ENCODE measurements at regions not wholly inside any gene's neighbourhood (a gene's known extent, or its start where the extent isn't known, plus 50 kb on each side); places are given as distances from the start of the nearest gene placed in this dataset.

DNA sequence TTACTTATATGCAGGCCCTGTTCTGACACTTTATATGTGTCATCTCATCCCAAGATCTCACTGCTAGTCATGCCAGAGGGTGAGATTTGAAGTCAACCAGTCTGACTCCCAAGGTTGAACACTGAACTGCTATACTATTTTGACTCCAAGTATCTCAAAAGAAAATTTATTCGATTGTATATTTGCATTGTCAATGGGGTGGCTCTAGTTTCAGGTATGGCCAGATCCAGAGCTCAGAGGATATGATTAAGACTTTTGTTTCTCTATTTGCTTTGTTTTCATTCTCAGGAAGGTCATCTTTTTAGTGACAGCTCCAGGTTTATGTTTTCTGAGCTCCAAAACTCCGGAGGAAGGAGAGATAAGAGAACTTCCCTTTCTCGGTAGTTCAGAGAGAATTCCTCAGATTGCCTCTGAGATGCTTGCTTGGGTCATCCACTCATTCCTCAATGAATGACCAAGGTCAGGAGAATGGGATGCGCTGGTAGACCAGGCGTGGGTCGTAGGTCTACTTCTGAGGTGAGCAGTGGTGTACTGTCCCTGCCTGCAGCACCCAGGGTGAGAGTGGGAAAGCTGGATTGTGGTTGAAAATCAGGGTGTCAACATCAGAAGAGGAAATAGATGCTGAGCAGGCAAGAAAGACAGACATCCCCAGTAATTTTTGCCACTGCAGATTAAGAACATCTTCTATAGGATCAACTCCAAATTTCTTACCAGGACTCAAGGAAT is 99.3 kb downstream of the PFDN4 start:
- Histone ChIP-seq H4K91ac (replicated peaks; ENCODE audit: insufficient read length, low read length) (no peak overlapping the region), H2AFZ (ENCODE audit: low read length) (no peak overlapping the region), H2BK120ac (replicated peaks; ENCODE audit: low read depth, low read length) (no peak overlapping the region), H4K20me1 (replicated peaks in 1 of 2; ENCODE audit: control insufficient read depth in 1 of 2, insufficient read depth in 2 of 2, low read length in 2 of 2) (no peaks in the 10 kb centered on the region), H3K18ac (ENCODE audit: extremely low read depth, low read length) (peak overlapping the region; percentile 56; the same call in 1 of the 2 replicates), H3K79me2 (ENCODE audit: control insufficient read depth in 1 of 2, insufficient read depth in 2 of 2, low read length in 2 of 2) (no peaks in the 10 kb centered on the region), H3K79me1 (ENCODE audit: low read depth, low read length) (no peaks in the 10 kb centered on the region), H3K4ac (replicated peaks; ENCODE audit: insufficient read length, low read depth, low read length) (no peak overlapping the region), H3K9ac (replicated peaks in 1 of 4; ENCODE audit: extremely low read depth in 1 of 4, low read depth in 3 of 4, low read length in 3 of 4) (no peak overlapping the region), H4K5ac (ENCODE audit: insufficient read length, low read depth, low read length) (no peak overlapping the region), H3K4me1 (replicated peaks in 1 of 4; ENCODE audit: control insufficient read depth in 3 of 4, insufficient read depth in 4 of 4, low read length in 3 of 4) (no peaks in the 10 kb centered on the region), H3K56ac (replicated peaks; ENCODE audit: insufficient read length, low read depth, low read length) (no peak overlapping the region), H2BK20ac (ENCODE audit: low read length) (no peak overlapping the region), H3K14ac (ENCODE audit: insufficient read length) (no peak overlapping the region), H2BK5ac (ENCODE audit: low read depth, low read length) (no peak overlapping the region), H2AK5ac (ENCODE audit: low read depth, low read length) (no peak overlapping the region), H3K4me2 (ENCODE audit: insufficient read depth in 1 of 2, low read depth in 2 of 2, low read length in 2 of 2) (no peak overlapping the region), H3K27me3 (replicated peaks in 1 of 4; ENCODE audit: control insufficient read depth in 3 of 4, extremely low read depth in 1 of 4, insufficient read depth in 3 of 4, low read length in 3 of 4) (no peaks in the 10 kb centered on the region), H2BK15ac (ENCODE audit: low read length) (no peak overlapping the region), H3K23ac (ENCODE audit: insufficient read length) (no peak overlapping the region), H3K9me3 (ENCODE audit: insufficient read depth in 2 of 2, low read depth in 1 of 2, low read length in 1 of 2) (no peaks in the 10 kb centered on the region), H3K36me3 (ENCODE audit: control insufficient read depth in 2 of 4, insufficient read depth in 4 of 4, low read length in 3 of 4) (no peaks in the 10 kb centered on the region), H3K27ac (ENCODE audit: low read depth, low read length) (no peak overlapping the region), H2BK12ac (ENCODE audit: low read depth, low read length) (no peak overlapping the region), H3K23me2 (ENCODE audit: low read depth, low read length) (no peaks in the 10 kb centered on the region), H4K8ac (ENCODE audit: extremely low read depth, insufficient read depth, low read length) (no peak overlapping the region), H3K4me3 (ENCODE audit: extremely low read depth in 1 of 4, insufficient read depth in 2 of 4, low read depth in 3 of 4, low read length in 4 of 4) (no peak overlapping the region)
- ChIA-PET CTCF (ENCODE audit: partially characterized antibody) (interaction anchor here (0.8 kb wide), 1 partner anchor 144 kb away, joined by 3 read pairs; no protein-coding TSS in a partner anchor), POLR2A (ENCODE audit: partially characterized antibody) (no interaction called here)
- WGBS, 2 experiments (ENCODE audit: extremely low coverage in 1 of 2, insufficient coverage in 1 of 2, insufficient read length in 1 of 2, insufficient replicate concordance in 2 of 2, low coverage in 1 of 2, low lambda C conversion rate in 2 of 2, missing lambda C conversion rate in 1 of 2), result 73% methylated on average over 6 of the region's 6 CpGs; no CpG with 5 or more reads in 1 of the 2 experiments
- no peak for FAIRE-seq
- DNase-seq (ENCODE audit: low read depth in 1 of 2, low spot score in 2 of 2), result no peak
- TF ChIP-seq GTF2F1 (IDR thresholded peaks at IDR 0.05; ENCODE audit: borderline replicate concordance, low read depth, low read length), result no peak
- no peak for TF ChIP-seq BACH1 (IDR thresholded peaks at IDR 0.05; ENCODE audit: low read length)
- TF ChIP-seq CREB1 (IDR thresholded peaks at IDR 0.05), result no peak
- TF ChIP-seq TBP (IDR thresholded peaks at IDR 0.05; ENCODE audit: low read depth, low read length), result no peak
- TF ChIP-seq SAP30 (IDR thresholded peaks at IDR 0.05; ENCODE audit: insufficient read depth, insufficient replicate concordance, low read length), result no peak
- TF ChIP-seq YY1 (IDR thresholded peaks at IDR 0.05; ENCODE audit: low read depth, low read length), result no peak
- TF ChIP-seq, protein P1, sequence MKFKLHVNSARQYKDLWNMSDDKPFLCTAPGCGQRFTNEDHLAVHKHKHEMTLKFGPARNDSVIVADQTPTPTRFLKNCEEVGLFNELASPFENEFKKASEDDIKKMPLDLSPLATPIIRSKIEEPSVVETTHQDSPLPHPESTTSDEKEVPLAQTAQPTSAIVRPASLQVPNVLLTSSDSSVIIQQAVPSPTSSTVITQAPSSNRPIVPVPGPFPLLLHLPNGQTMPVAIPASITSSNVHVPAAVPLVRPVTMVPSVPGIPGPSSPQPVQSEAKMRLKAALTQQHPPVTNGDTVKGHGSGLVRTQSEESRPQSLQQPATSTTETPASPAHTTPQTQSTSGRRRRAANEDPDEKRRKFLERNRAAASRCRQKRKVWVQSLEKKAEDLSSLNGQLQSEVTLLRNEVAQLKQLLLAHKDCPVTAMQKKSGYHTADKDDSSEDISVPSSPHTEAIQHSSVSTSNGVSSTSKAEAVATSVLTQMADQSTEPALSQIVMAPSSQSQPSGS (IDR thresholded peaks at IDR 0.05; ENCODE audit: low read length), result no peak
- no peak for TF ChIP-seq TEAD4 (IDR thresholded peaks at IDR 0.05; ENCODE audit: low read depth, low read length)
- TF ChIP-seq TCF12 (IDR thresholded peaks at IDR 0.05; ENCODE audit: low read depth, low read length), result no peak
- no peak for TF ChIP-seq KDM1A (IDR thresholded peaks at IDR 0.05; ENCODE audit: borderline replicate concordance, low read length)
- no peak for TF ChIP-seq POLR2AphosphoS5 (IDR thresholded peaks at IDR 0.05; ENCODE audit: low read depth, low read length)
- TF ChIP-seq RNF2 (IDR thresholded peaks at IDR 0.05; ENCODE audit: borderline replicate concordance, low read depth, low read length, missing control alignments, poor library complexity, severe bottlenecking), result no peak
- TF ChIP-seq POLR2A (IDR thresholded peaks at IDR 0.05; ENCODE audit: control extremely low read depth in 1 of 2, low read depth in 2 of 2, low read length in 2 of 2), result no peak

Measured in H1 (cell line).